WERI-Rb-1 (cell line): ENCODE measurements at regions not wholly inside any gene's neighbourhood (a gene's known extent, or its start where the extent isn't known, plus 50 kb on each side); places are given as distances from the start of the nearest gene placed in this dataset.
A peak's percentile ranks its signal among the peaks of the same experiment; 100 is the strongest.

ENCODE experiments used
- DNase-seq: peaks from one replicate; pipeline ENCODE4 v3.0.0-alpha.2; 2020
- H3K27ac ChIP-seq: fragments of 250-450 bp; sonication (Bioruptor Pico); 2 replicates; pipeline ENCODE4 v1.5.1; 2020; ENCODE audit warnings: mild to moderate bottlenecking, moderate library complexity
- H3K27me3 ChIP-seq: fragments of 250-450 bp; sonication (Bioruptor Pico); 2 replicates; pipeline ENCODE4 v1.5.1; 2021; ENCODE audit warnings: mild to moderate bottlenecking, low read depth, moderate library complexity; ENCODE audit not compliant: insufficient read depth, severe bottlenecking
- H3K36me3 ChIP-seq: fragments of 250-450 bp; sonication (Bioruptor Pico); 2 replicates; pipeline ENCODE4 v1.5.1; 2020; ENCODE audit warnings: mild to moderate bottlenecking, moderate library complexity
- H3K4me3 ChIP-seq: 2 replicates; pipeline ENCODE4 v1.5.1; 2011; ENCODE audit warnings: low read depth, mild to moderate bottlenecking, control low read depth, low read length
- H3K9me3 ChIP-seq: fragments of 250-450 bp; sonication (Bioruptor Pico); 2 replicates; pipeline ENCODE4 v1.5.1; 2021; ENCODE audit warnings: mild to moderate bottlenecking, moderate library complexity; ENCODE audit not compliant: severe bottlenecking
- TF ChIP-seq, protein P1 (sequence below): IDR thresholded peaks from 2 replicates; pipeline ENCODE4 v1.5.1; 2011; ENCODE audit warnings: low read depth, mild to moderate bottlenecking, control low read depth, inconsistent platforms, low read length

DNA sequence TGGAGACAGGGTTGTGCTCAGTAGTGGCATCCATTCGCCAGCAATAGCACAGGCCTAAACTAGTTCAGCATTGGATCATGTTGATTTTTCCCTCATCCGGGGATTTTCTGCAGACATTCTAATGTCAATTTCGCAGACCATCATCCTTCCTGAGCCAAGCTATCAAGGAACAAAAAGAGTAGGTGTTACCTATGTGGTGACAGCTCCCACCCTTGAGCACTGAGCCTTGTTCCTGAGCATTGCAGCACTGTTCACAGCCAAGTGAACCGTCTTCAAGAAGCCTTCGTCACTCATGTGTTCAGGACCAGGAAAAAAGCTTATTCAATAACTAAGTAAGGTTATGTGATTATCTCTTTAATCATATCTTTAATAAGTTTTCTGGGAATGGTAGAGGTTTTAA lies 576.2 kb downstream of the UQCRFS1 start:
- H3K9me3 ChIP-seq, result no peaks in the 10 kb centered on the region
- H3K4me3 ChIP-seq, result no peak overlapping the region
- peaks cover 59% of the 10 kb centered on the region for H3K27me3 ChIP-seq
- H3K36me3 ChIP-seq, result no peaks in the 10 kb centered on the region
- H3K27ac ChIP-seq, result no peak overlapping the region
- DNase-seq, result no peak
- TF ChIP-seq, protein P1, sequence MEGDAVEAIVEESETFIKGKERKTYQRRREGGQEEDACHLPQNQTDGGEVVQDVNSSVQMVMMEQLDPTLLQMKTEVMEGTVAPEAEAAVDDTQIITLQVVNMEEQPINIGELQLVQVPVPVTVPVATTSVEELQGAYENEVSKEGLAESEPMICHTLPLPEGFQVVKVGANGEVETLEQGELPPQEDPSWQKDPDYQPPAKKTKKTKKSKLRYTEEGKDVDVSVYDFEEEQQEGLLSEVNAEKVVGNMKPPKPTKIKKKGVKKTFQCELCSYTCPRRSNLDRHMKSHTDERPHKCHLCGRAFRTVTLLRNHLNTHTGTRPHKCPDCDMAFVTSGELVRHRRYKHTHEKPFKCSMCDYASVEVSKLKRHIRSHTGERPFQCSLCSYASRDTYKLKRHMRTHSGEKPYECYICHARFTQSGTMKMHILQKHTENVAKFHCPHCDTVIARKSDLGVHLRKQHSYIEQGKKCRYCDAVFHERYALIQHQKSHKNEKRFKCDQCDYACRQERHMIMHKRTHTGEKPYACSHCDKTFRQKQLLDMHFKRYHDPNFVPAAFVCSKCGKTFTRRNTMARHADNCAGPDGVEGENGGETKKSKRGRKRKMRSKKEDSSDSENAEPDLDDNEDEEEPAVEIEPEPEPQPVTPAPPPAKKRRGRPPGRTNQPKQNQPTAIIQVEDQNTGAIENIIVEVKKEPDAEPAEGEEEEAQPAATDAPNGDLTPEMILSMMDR, result no peak

DNA sequence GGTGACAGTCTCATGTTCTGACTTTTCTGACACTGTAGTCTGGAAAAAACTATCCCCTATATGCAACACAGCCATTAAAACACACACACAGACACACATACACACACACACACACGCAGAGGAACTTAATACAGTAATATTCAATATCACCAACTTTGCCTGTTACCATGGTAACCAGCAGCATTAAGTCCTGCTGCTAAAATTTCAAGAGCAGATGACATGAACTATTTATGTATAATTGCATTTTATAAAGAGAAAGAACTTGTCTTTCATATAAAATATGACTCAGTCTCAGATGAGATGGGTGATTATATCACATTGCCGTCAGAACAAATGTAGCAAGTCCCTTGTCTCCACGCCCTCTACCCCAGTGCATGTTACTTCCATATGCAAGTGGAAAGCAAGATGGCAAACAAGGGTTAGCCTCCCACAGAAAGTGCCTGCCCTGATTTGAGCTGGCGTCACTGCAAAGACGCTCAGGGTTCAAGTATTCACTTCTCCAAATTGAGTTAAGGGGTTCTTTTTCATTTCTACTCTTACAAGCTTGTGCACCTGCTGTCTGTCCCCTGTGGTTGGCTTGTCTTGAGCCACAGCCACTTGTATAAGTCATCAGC lies 576.8 kb downstream of the UQCRFS1 start:
- H3K27ac ChIP-seq, result no peak overlapping the region
- TF ChIP-seq, protein P1, result no peak
- DNase-seq, result no peak
- H3K9me3 ChIP-seq, result no peaks in the 10 kb centered on the region
- no peak overlapping the region for H3K4me3 ChIP-seq
- H3K36me3 ChIP-seq, result no peaks in the 10 kb centered on the region
- H3K27me3 ChIP-seq, result peaks cover 55% of the 10 kb centered on the region

DNA sequence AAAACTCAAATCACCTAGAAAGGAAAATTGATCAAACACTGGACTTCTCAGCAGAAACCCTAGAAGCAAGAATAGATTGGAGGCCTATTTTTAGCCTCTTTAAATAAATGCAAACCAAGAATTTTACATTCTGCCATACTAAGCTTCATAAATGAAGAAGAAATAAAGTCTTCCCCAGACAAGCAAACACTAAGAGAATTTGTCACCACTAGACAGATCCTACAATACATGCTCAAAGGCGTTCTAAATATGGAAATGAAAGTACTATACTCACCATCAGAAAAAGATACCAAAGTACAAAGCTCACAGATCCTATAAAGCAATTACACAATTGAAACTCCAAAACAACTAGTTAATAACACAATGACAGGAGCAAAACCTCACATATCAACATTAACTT lies 578.1 kb downstream of the UQCRFS1 start:
- Histone ChIP-seq H3K36me3 (no peaks in the 10 kb centered on the region), H3K4me3 (no peak overlapping the region), H3K27ac (no peak overlapping the region), H3K9me3 (no peaks in the 10 kb centered on the region), H3K27me3 (peaks cover 58% of the 10 kb centered on the region)
- TF ChIP-seq, protein P1, result no peak
- no peak for DNase-seq

GRCh38 chr19:28634019-28634328 lies 579.0 kb downstream of the UQCRFS1 start:
- H3K4me3 ChIP-seq, result no peak overlapping the region
- TF ChIP-seq, protein P1, result no peak
- H3K27me3 ChIP-seq, result peaks cover 52% of the 10 kb centered on the region
- DNase-seq, result no peak
- H3K9me3 ChIP-seq, result no peaks in the 10 kb centered on the region
- no peak overlapping the region for H3K27ac ChIP-seq
- no peaks in the 10 kb centered on the region for H3K36me3 ChIP-seq

DNA sequence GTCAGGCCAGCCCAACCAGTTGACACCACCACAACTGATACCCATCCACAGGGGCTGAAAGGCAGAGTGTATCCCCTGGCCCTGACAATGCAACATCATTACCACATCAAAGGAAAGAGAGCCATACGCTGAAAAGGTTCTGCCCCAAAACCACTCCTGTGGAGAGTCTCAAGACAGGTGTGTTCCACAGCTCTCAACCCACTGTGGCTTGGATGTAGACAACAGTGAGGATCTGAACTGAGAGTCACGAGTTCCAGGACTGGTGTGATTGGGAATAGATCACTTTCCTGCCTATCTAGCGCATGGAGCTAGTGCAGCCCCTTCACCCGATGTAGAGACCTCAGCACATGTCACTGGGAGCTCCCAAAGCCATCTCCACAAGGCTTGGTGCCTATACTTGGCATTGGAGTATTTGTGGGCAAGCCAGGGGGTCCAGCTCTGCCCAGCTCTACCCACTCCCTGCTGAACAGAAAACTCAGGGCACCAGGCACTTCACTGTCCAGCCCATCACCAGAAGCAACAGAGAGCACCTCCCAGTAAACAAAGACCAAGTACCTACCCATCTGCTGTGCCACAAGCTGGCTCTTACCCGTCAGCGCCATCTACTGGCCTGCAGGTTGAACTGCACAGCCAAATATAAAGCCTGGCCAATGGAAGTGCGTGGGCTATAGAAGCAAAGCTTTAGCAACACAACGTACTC lies 579.5 kb downstream of the UQCRFS1 start:
- Histone ChIP-seq H3K27me3 (peaks cover 48% of the 10 kb centered on the region), H3K36me3 (no peaks in the 10 kb centered on the region), H3K27ac (no peak overlapping the region), H3K9me3 (no peaks in the 10 kb centered on the region), H3K4me3 (no peak overlapping the region)
- DNase-seq, result peak; percentile 61
- TF ChIP-seq, protein P1, result peak; percentile 92
